Neural progenitor cell (in vitro differentiated cells): ENCODE measurements at regions not wholly inside any gene's neighbourhood (a gene's known extent, or its start where the extent isn't known, plus 50 kb on each side); places are given as distances from the start of the nearest gene placed in this dataset.

Experiments used
- DNase-seq: peaks from one replicate; pipeline ENCODE4 v3.0.0-alpha.2; 2016; ENCODE audit warnings: low spot score
- H2AFZ ChIP-seq: fragments of 200-600 bp; sonication (generic); replicated peaks from 2 replicates; pipeline ENCODE4 v1.6.1; 2016; ENCODE audit warnings: antibody characterized with exemption
- H3F3A ChIP-seq: fragments of 200-600 bp; sonication (generic); 2 replicates; pipeline ENCODE4 v1.6.1; 2016; ENCODE audit warnings: antibody characterized with exemption, low read depth
- H3K27ac ChIP-seq: fragments of 200-600 bp; sonication (generic); 2 replicates; pipeline ENCODE4 v1.5.1; 2016; ENCODE audit warnings: mild to moderate bottlenecking
- H3K27me3 ChIP-seq: fragments of 200-600 bp; sonication (generic); 2 replicates; pipeline ENCODE4 v1.6.1; 2016; ENCODE audit warnings: mild to moderate bottlenecking, moderate library complexity
- H3K36me3 ChIP-seq: fragments of 200-600 bp; sonication (generic); 2 replicates; pipeline ENCODE4 v1.5.1; 2016
- H3K4me1 ChIP-seq: fragments of 200-600 bp; sonication (generic); 2 replicates; pipeline ENCODE4 v1.6.1; 2016; ENCODE audit warnings: mixed run types
- H3K4me2 ChIP-seq: fragments of 200-600 bp; sonication (generic); 2 replicates; pipeline ENCODE4 v1.6.1; 2016
- H3K4me3 ChIP-seq: fragments of 200-600 bp; sonication (generic); 2 replicates; pipeline ENCODE4 v1.5.1; 2016
- H3K79me2 ChIP-seq: fragments of 200-600 bp; sonication (generic); 2 replicates; pipeline ENCODE4 v1.6.1; 2016; ENCODE audit warnings: low read depth
- H3K9ac ChIP-seq: fragments of 200-600 bp; sonication (generic); 2 replicates; pipeline ENCODE4 v1.6.1; 2016
- H3K9me3 ChIP-seq: fragments of 200-600 bp; sonication (generic); 2 replicates; pipeline ENCODE4 v1.5.1; 2016; ENCODE audit warnings: low read depth
- H4K20me1 ChIP-seq: fragments of 200-600 bp; sonication (generic); 2 replicates; pipeline ENCODE4 v1.6.1; 2016; ENCODE audit warnings: low read depth
- H3K27ac Mint-ChIP-seq: 3 replicates; pipeline ENCODE4 v1.8.0; 2021; ENCODE audit warnings: mixed read lengths
- H3K27me3 Mint-ChIP-seq: 2 replicates; pipeline ENCODE4 v1.8.0; 2022; ENCODE audit warnings: low read depth, mild to moderate bottlenecking, inconsistent platforms, moderate library complexity, mixed read lengths; ENCODE audit not compliant: insufficient read depth
- H3K36me3 Mint-ChIP-seq: 3 replicates; pipeline ENCODE4 v1.8.0; 2021; ENCODE audit warnings: mixed read lengths
- H3K4me1 Mint-ChIP-seq: 3 replicates; pipeline ENCODE4 v1.8.0; 2021; ENCODE audit warnings: mixed read lengths
- H3K4me3 Mint-ChIP-seq: 3 replicates; pipeline ENCODE4 v1.8.0; 2021; ENCODE audit warnings: mild to moderate bottlenecking, moderate library complexity, mixed read lengths
- H3K9me3 Mint-ChIP-seq: 3 replicates; pipeline ENCODE4 v1.8.0; 2020; ENCODE audit warnings: mixed read lengths
- CTCF ChIP-seq: fragments of 200-600 bp; sonication (generic); IDR thresholded peaks from 2 replicates; pipeline ENCODE4 v1.5.1; 2017; ENCODE audit warnings: antibody characterized with exemption, mild to moderate bottlenecking
- EZH2 ChIP-seq: fragments of 200-600 bp; sonication (generic); IDR thresholded peaks from 2 replicates; pipeline ENCODE4 v1.6.1; 2017; ENCODE audit warnings: antibody characterized with exemption, mild to moderate bottlenecking, moderate library complexity
- EZH2phosphoT487 ChIP-seq: fragments of 200-600 bp; sonication (generic); IDR thresholded peaks from 2 replicates; pipeline ENCODE4 v1.6.1; 2017; ENCODE audit warnings: antibody characterized with exemption

- Histone ChIP-seq H3K4me1 (no peaks in the 10 kb centered on the region), H3K9ac (no peak overlapping the region), H3K27ac (no peak overlapping the region), H3K9me3 (peaks cover 24% of the 10 kb centered on the region), H3F3A (no peaks in the 10 kb centered on the region), H3K79me2 (no peaks in the 10 kb centered on the region), H3K4me2 (no peak overlapping the region), H3K4me3 (no peak overlapping the region), H4K20me1 (no peaks in the 10 kb centered on the region), H3K36me3 (no peaks in the 10 kb centered on the region), H2AFZ (no peak overlapping the region), H3K27me3 (no peaks in the 10 kb centered on the region)
- no peak for TF ChIP-seq CTCF
- TF ChIP-seq EZH2, result no peak
- no peak for TF ChIP-seq EZH2phosphoT487
- no peak overlapping the region for H3K27ac Mint-ChIP-seq
- DNase-seq, result no peak
- H3K4me3 Mint-ChIP-seq, result no peak overlapping the region
- H3K36me3 Mint-ChIP-seq, result no peaks in the 10 kb centered on the region
- H3K27me3 Mint-ChIP-seq, result peaks cover 3% of the 10 kb centered on the region
- peaks cover 16% of the 10 kb centered on the region for H3K9me3 Mint-ChIP-seq
- peaks cover 2% of the 10 kb centered on the region for H3K4me1 Mint-ChIP-seq
These were observed 67.5 kb upstream of the OR5AN1 start for GRCh38 chr11:59291228-59291627.

- Histone ChIP-seq H3K9me3 (peaks cover 10% of the 10 kb centered on the region), H4K20me1 (no peaks in the 10 kb centered on the region), H3K79me2 (no peaks in the 10 kb centered on the region), H3F3A (no peaks in the 10 kb centered on the region), H3K4me3 (no peak overlapping the region), H3K36me3 (no peaks in the 10 kb centered on the region), H3K9ac (no peak overlapping the region), H3K4me2 (no peak overlapping the region), H3K4me1 (no peaks in the 10 kb centered on the region), H2AFZ (no peak overlapping the region), H3K27me3 (no peaks in the 10 kb centered on the region), H3K27ac (no peak overlapping the region)
- H3K9me3 Mint-ChIP-seq, result peaks cover 11% of the 10 kb centered on the region
- H3K27ac Mint-ChIP-seq, result peak overlapping the region; percentile 72
- peaks cover 3% of the 10 kb centered on the region for H3K27me3 Mint-ChIP-seq
- peaks cover 12% of the 10 kb centered on the region for H3K4me1 Mint-ChIP-seq
- TF ChIP-seq CTCF (no peak), EZH2phosphoT487 (no peak), EZH2 (no peak)
- H3K36me3 Mint-ChIP-seq, result no peaks in the 10 kb centered on the region
- DNase-seq, result no peak
- no peak overlapping the region for H3K4me3 Mint-ChIP-seq
These were observed 69.1 kb upstream of the OR5AN1 start for GRCh38 chr11:59289356-59290181.

GRCh38 chr11:59285716-59286260, 72.9 kb upstream of the OR5AN1 start:
- Mint-ChIP-seq H3K36me3 (no peaks in the 10 kb centered on the region), H3K27me3 (no peaks in the 10 kb centered on the region), H3K4me1 (peaks cover 15% of the 10 kb centered on the region), H3K4me3 (no peak overlapping the region), H3K9me3 (peaks cover 4% of the 10 kb centered on the region), H3K27ac (no peak overlapping the region)
- no peak for TF ChIP-seq EZH2phosphoT487
- TF ChIP-seq EZH2, result no peak
- TF ChIP-seq CTCF, result no peak
- H3K9ac ChIP-seq, result no peak overlapping the region
- H2AFZ ChIP-seq, result no peak overlapping the region
- H3K9me3 ChIP-seq, result no peaks in the 10 kb centered on the region
- H3K36me3 ChIP-seq, result no peaks in the 10 kb centered on the region
- H3K79me2 ChIP-seq, result no peaks in the 10 kb centered on the region
- no peaks in the 10 kb centered on the region for H3F3A ChIP-seq
- H3K4me2 ChIP-seq, result no peak overlapping the region
- no peaks in the 10 kb centered on the region for H3K4me1 ChIP-seq
- no peak overlapping the region for H3K4me3 ChIP-seq
- H4K20me1 ChIP-seq, result no peaks in the 10 kb centered on the region
- DNase-seq, result no peak
- no peak overlapping the region for H3K27ac ChIP-seq
- no peaks in the 10 kb centered on the region for H3K27me3 ChIP-seq
